GM23338 (cell line): ENCODE measurements at regions not wholly inside any gene's neighbourhood (a gene's known extent, or its start where the extent isn't known, plus 50 kb on each side); places are given as distances from the start of the nearest gene placed in this dataset.

Experiments used
- ATAC-seq: fragments of 200-7000 bp; cut with Tn5 transposase; 3 replicates; pipeline ENCODE4 v1.9.1; 2020
- DNase-seq: peaks from one replicate; pipeline ENCODE4 v3.0.0-alpha.2; 2015; ENCODE audit warnings: low spot score
- H2AFZ ChIP-seq: fragments of 200-600 bp; sonication (generic); 2 replicates; pipeline ENCODE4 v1.8.0; 2016; ENCODE audit warnings: antibody characterized with exemption, mild to moderate bottlenecking, moderate library complexity
- H3F3A ChIP-seq: fragments of 200-600 bp; sonication (generic); replicated peaks from 2 replicates; pipeline ENCODE4 v1.8.0; 2017; ENCODE audit warnings: antibody characterized with exemption, mixed run types, low read depth
- H3K27ac ChIP-seq: fragments of 200-600 bp; sonication (generic); 2 replicates; pipeline ENCODE4 v1.6.1; 2016; ENCODE audit warnings: low read depth
- H3K27me3 ChIP-seq: fragments of 200-600 bp; sonication (generic); 2 replicates; pipeline ENCODE4 v1.8.0; 2016; ENCODE audit warnings: mild to moderate bottlenecking, mixed run types, moderate library complexity; ENCODE audit not compliant: insufficient read depth
- H3K36me3 ChIP-seq: fragments of 200-600 bp; sonication (generic); 2 replicates; pipeline ENCODE4 v1.8.0; 2016; ENCODE audit warnings: mild to moderate bottlenecking; ENCODE audit not compliant: insufficient read depth
- H3K4me1 ChIP-seq: fragments of 200-600 bp; sonication (generic); 2 replicates; pipeline ENCODE4 v1.8.0; 2016; ENCODE audit warnings: mild to moderate bottlenecking, moderate library complexity; ENCODE audit not compliant: insufficient read depth
- H3K4me2 ChIP-seq: fragments of 200-600 bp; sonication (generic); 2 replicates; pipeline ENCODE4 v1.7.1; 2017; ENCODE audit warnings: mixed run types
- H3K4me3 ChIP-seq: fragments of 200-600 bp; sonication (generic); 2 replicates; pipeline ENCODE4 v1.6.1; 2016; ENCODE audit warnings: mixed run types
- H3K79me2 ChIP-seq: fragments of 200-600 bp; sonication (generic); replicated peaks from 2 replicates; pipeline ENCODE4 v1.8.0; 2017; ENCODE audit warnings: mild to moderate bottlenecking; ENCODE audit not compliant: insufficient read depth
- H3K9me2 ChIP-seq: fragments of 200-600 bp; sonication (generic); 2 replicates; pipeline ENCODE4 v1.8.0; 2017; ENCODE audit not compliant: insufficient read depth
- H4K20me1 ChIP-seq: fragments of 200-600 bp; sonication (generic); replicated peaks from 2 replicates; pipeline ENCODE4 v1.8.0; 2017; ENCODE audit warnings: mild to moderate bottlenecking; ENCODE audit not compliant: insufficient read depth
- H3K27ac Mint-ChIP-seq: 2 replicates; pipeline ENCODE4 v1.8.0; 2020; ENCODE audit warnings: inconsistent platforms, mild to moderate bottlenecking, moderate library complexity, mixed read lengths
- H3K27me3 Mint-ChIP-seq: 3 replicates; pipeline ENCODE4 v1.8.0; 2022; ENCODE audit warnings: low read depth, mild to moderate bottlenecking, moderate library complexity, mixed read lengths, inconsistent platforms; ENCODE audit not compliant: insufficient read depth, poor library complexity
- H3K36me3 Mint-ChIP-seq: 3 replicates; pipeline ENCODE4 v1.8.0; 2021; ENCODE audit warnings: low read depth, mild to moderate bottlenecking, inconsistent platforms, moderate library complexity, mixed read lengths
- H3K4me1 Mint-ChIP-seq: 3 replicates; pipeline ENCODE4 v1.8.0; 2020; ENCODE audit warnings: mild to moderate bottlenecking, inconsistent platforms, mixed read lengths
- H3K4me3 Mint-ChIP-seq: 3 replicates; pipeline ENCODE4 v1.8.0; 2021; ENCODE audit warnings: moderate library complexity, mild to moderate bottlenecking, inconsistent platforms, mixed read lengths
- H3K9me3 Mint-ChIP-seq: 3 replicates; pipeline ENCODE4 v1.8.0; 2020; ENCODE audit warnings: moderate library complexity, mild to moderate bottlenecking, inconsistent platforms, mixed read lengths
- CREB1 ChIP-seq: fragments of 250-450 bp; sonication (Bioruptor Pico); IDR thresholded peaks from 2 replicates; pipeline ENCODE4 v1.5.0; 2020; ENCODE audit warnings: low read depth, mild to moderate bottlenecking, moderate library complexity
- CTCF ChIP-seq, 2 experiments: fragments of 200-600 bp in 1 of 2; sonication (generic) in 1 of 2; conservative IDR thresholded peaks; 2 replicates each; pipeline versions ENCODE4 v1.5.1 to v1.6.1; 2016 to 2017; ENCODE audit warnings: antibody characterized with exemption in 2 of 2, low read depth in 2 of 2, mild to moderate bottlenecking in 2 of 2, moderate library complexity in 1 of 2
- ETS1 ChIP-seq: IDR thresholded peaks from 2 replicates; pipeline ENCODE4 v1.6.1; 2016; ENCODE audit warnings: antibody characterized with exemption
- EZH2 ChIP-seq: fragments of 200-600 bp; sonication (generic); IDR thresholded peaks from one replicate; pipeline ENCODE4 v1.8.0; 2017; ENCODE audit warnings: antibody characterized with exemption, mild to moderate bottlenecking, low read depth; ENCODE audit not compliant: unreplicated experiment
- EZH2phosphoT487 ChIP-seq: fragments of 200-600 bp; sonication (generic); IDR thresholded peaks from one replicate; pipeline ENCODE4 v1.8.1; 2018; ENCODE audit warnings: antibody characterized with exemption; ENCODE audit not compliant: unreplicated experiment
- JUNB ChIP-seq: IDR thresholded peaks from one replicate; pipeline ENCODE4 v1.6.1; 2016; ENCODE audit warnings: antibody characterized with exemption; ENCODE audit not compliant: unreplicated experiment
- NANOG ChIP-seq: IDR thresholded peaks from 2 replicates; pipeline ENCODE4 v1.6.1; 2016; ENCODE audit warnings: antibody characterized with exemption, borderline replicate concordance
- POLR2AphosphoS5 ChIP-seq: IDR thresholded peaks from 2 replicates; pipeline ENCODE4 v1.6.1; 2016; ENCODE audit warnings: antibody characterized with exemption, low read depth
- REST ChIP-seq: IDR thresholded peaks from one replicate; pipeline ENCODE4 v1.6.1; 2018; ENCODE audit warnings: antibody characterized with exemption; ENCODE audit not compliant: unreplicated experiment
- STAT1 ChIP-seq: IDR thresholded peaks from one replicate; pipeline ENCODE4 v1.6.1; 2016; ENCODE audit warnings: antibody characterized with exemption; ENCODE audit not compliant: unreplicated experiment
- ZNF114 ChIP-seq: fragments of 250-450 bp; sonication (Bioruptor Pico); IDR thresholded peaks from 2 replicates; pipeline ENCODE4 v1.5.0; 2020; ENCODE audit warnings: mild to moderate bottlenecking, moderate library complexity
- ZNF331 ChIP-seq: fragments of 250-450 bp; sonication (Bioruptor Pico); IDR thresholded peaks from 2 replicates; pipeline ENCODE4 v1.5.0; 2020; ENCODE audit warnings: low read depth, mild to moderate bottlenecking, moderate library complexity
- ZNF462 ChIP-seq: fragments of 250-450 bp; sonication (Bioruptor Pico); IDR thresholded peaks from 2 replicates; pipeline ENCODE4 v1.5.0; 2020; ENCODE audit warnings: mild to moderate bottlenecking, moderate library complexity

GRCh38 chr3:18757476-18757875, 332.3 kb upstream of the SATB1 start:
- no peaks in the 10 kb centered on the region for H3K36me3 Mint-ChIP-seq
- Histone ChIP-seq H3K79me2 (no peaks in the 10 kb centered on the region), H3K27me3 (no peaks in the 10 kb centered on the region), H4K20me1 (no peaks in the 10 kb centered on the region), H3K4me1 (peaks cover 7% of the 10 kb centered on the region), H3K27ac (no peak overlapping the region), H3K36me3 (no peaks in the 10 kb centered on the region), H3K9me2 (no peaks in the 10 kb centered on the region), H2AFZ (no peak overlapping the region), H3K4me3 (no peak overlapping the region), H3K4me2 (peak overlapping the region; percentile 3; the same call in 1 of the 2 replicates), H3F3A (no peaks in the 10 kb centered on the region)
- TF ChIP-seq ZNF331: no peak
- TF ChIP-seq NANOG: no peak
- TF ChIP-seq ZNF462 (CRISPR knock-in tag): no peak
- TF ChIP-seq EZH2: no peak
- no peak for TF ChIP-seq ZNF114 (CRISPR knock-in tag)
- TF ChIP-seq REST: no peak
- TF ChIP-seq CTCF (conservative IDR thresholded peaks at IDR 0.05; ENCODE audit: low read depth in 2 of 2): no peak
- TF ChIP-seq ETS1: no peak
- no peak for TF ChIP-seq JUNB
- no peak for TF ChIP-seq STAT1
- TF ChIP-seq EZH2phosphoT487: no peak
- TF ChIP-seq CREB1 (CRISPR knock-in tag): no peak
- TF ChIP-seq POLR2AphosphoS5: no peak
- H3K27me3 Mint-ChIP-seq: no peaks in the 10 kb centered on the region
- peak overlapping the region; percentile 55 for H3K27ac Mint-ChIP-seq
- DNase-seq (no peak), ATAC-seq (no peak)
- peaks cover 12% of the 10 kb centered on the region; the same call in 2 of the 3 replicates for H3K4me1 Mint-ChIP-seq
- no peak overlapping the region for H3K4me3 Mint-ChIP-seq
- no peaks in the 10 kb centered on the region for H3K9me3 Mint-ChIP-seq
